GM12892 (cell line): ENCODE measurements at regions not wholly inside any gene's neighbourhood (a gene's known extent, or its start where the extent isn't known, plus 50 kb on each side); places are given as distances from the start of the nearest gene placed in this dataset.

Source experiments
- POLR2A ChIP-seq: IDR thresholded peaks from 2 replicates; pipeline ENCODE4 v1.6.1; 2011; ENCODE audit warnings: low read depth, low read length, control low read depth
- POLR2AphosphoS5 ChIP-seq: IDR thresholded peaks from 2 replicates; pipeline ENCODE4 v1.6.1; 2011; ENCODE audit warnings: low read depth, low read length, control low read depth

GRCh38 chr10:130776724-130777123, 534.8 kb downstream of the TCERG1L start:
- TF ChIP-seq POLR2A (no peak), POLR2AphosphoS5 (no peak)
